Neural crest cell (in vitro differentiated cells): ENCODE measurements at regions not wholly inside any gene's neighbourhood (a gene's known extent, or its start where the extent isn't known, plus 50 kb on each side); places are given as distances from the start of the nearest gene placed in this dataset.

Source experiments
- DNase-seq: peaks from one replicate; pipeline ENCODE4 v3.0.0; 2021; ENCODE audit warnings: low read depth, mixed read lengths, low spot score
- H3K27ac Mint-ChIP-seq: one replicate; pipeline ENCODE4 v1.8.0; 2021; ENCODE audit warnings: mild to moderate bottlenecking, mixed read lengths; ENCODE audit not compliant: unreplicated experiment
- H3K27me3 Mint-ChIP-seq: 2 replicates; pipeline ENCODE4 v1.8.0; 2021; ENCODE audit warnings: low read depth, mild to moderate bottlenecking, mixed read lengths
- H3K36me3 Mint-ChIP-seq: 2 replicates; pipeline ENCODE4 v1.8.0; 2021; ENCODE audit warnings: low read depth, mild to moderate bottlenecking, mixed read lengths
- H3K4me1 Mint-ChIP-seq: 2 replicates; pipeline ENCODE4 v1.8.0; 2021; ENCODE audit warnings: mixed read lengths
- H3K4me3 Mint-ChIP-seq: one replicate; pipeline ENCODE4 v1.8.0; 2021; ENCODE audit warnings: mild to moderate bottlenecking, mixed read lengths
- H3K9me3 Mint-ChIP-seq: 2 replicates; pipeline ENCODE4 v1.8.0; 2021; ENCODE audit warnings: mixed read lengths
- CTCF ChIP-seq: fragments of 200-600 bp; sonication (generic); conservative IDR thresholded peaks from 2 replicates; pipeline ENCODE4 v1.5.0; 2021; ENCODE audit warnings: antibody characterized with exemption, mild to moderate bottlenecking

- Mint-ChIP-seq H3K27me3 (no peaks in the 10 kb centered on the region), H3K4me3 (no peak overlapping the region), H3K36me3 (no peaks in the 10 kb centered on the region), H3K27ac (no peak overlapping the region), H3K9me3 (no peaks in the 10 kb centered on the region), H3K4me1 (peaks cover 4% of the 10 kb centered on the region)
- no peak for DNase-seq
- no peak for TF ChIP-seq CTCF
Observed at GRCh38 chr4:30818541-30818940, 98.4 kb downstream of the PCDH7 start.

- no peaks in the 10 kb centered on the region for H3K27me3 Mint-ChIP-seq
- peaks cover 4% of the 10 kb centered on the region for H3K4me1 Mint-ChIP-seq
- H3K9me3 Mint-ChIP-seq, result no peaks in the 10 kb centered on the region
- no peak overlapping the region for H3K27ac Mint-ChIP-seq
- TF ChIP-seq CTCF, result no peak
- H3K4me3 Mint-ChIP-seq, result no peak overlapping the region
- no peak for DNase-seq
- no peaks in the 10 kb centered on the region for H3K36me3 Mint-ChIP-seq
Observed at GRCh38 chr4:30821275-30821674, 101.1 kb downstream of the PCDH7 start.

- Mint-ChIP-seq H3K4me3 (no peak overlapping the region), H3K27me3 (no peaks in the 10 kb centered on the region), H3K27ac (no peak overlapping the region), H3K4me1 (peaks cover 4% of the 10 kb centered on the region), H3K9me3 (no peaks in the 10 kb centered on the region), H3K36me3 (no peaks in the 10 kb centered on the region)
- DNase-seq, result no peak
- TF ChIP-seq CTCF, result no peak
Observed at GRCh38 chr4:30821859-30822612, 101.9 kb downstream of the PCDH7 start.

- Mint-ChIP-seq H3K9me3 (no peaks in the 10 kb centered on the region), H3K4me1 (peaks cover 4% of the 10 kb centered on the region), H3K4me3 (no peak overlapping the region), H3K36me3 (no peaks in the 10 kb centered on the region), H3K27me3 (no peaks in the 10 kb centered on the region), H3K27ac (no peak overlapping the region)
- no peak for TF ChIP-seq CTCF
- no peak for DNase-seq
Observed at GRCh38 chr4:30822911-30823551, 102.9 kb downstream of the PCDH7 start.

GRCh38 chr4:30825008-30825770 is 105.0 kb downstream of the PCDH7 start:
- DNase-seq, result no peak
- TF ChIP-seq CTCF, result no peak
- Mint-ChIP-seq H3K36me3 (no peaks in the 10 kb centered on the region), H3K4me1 (peaks cover 4% of the 10 kb centered on the region), H3K27me3 (no peaks in the 10 kb centered on the region), H3K27ac (no peak overlapping the region), H3K9me3 (no peaks in the 10 kb centered on the region), H3K4me3 (no peak overlapping the region)
